COLO668 (cell line): ENCODE measurements at regions not wholly inside any gene's neighbourhood (a gene's known extent, or its start where the extent isn't known, plus 50 kb on each side); places are given as distances from the start of the nearest gene placed in this dataset.

ENCODE experiments used
- DNase-seq: peaks from one replicate; lab custom pipeline; 2025; ENCODE audit not compliant: unreplicated experiment; lab: John Stamatoyannopoulos, UW

DNA sequence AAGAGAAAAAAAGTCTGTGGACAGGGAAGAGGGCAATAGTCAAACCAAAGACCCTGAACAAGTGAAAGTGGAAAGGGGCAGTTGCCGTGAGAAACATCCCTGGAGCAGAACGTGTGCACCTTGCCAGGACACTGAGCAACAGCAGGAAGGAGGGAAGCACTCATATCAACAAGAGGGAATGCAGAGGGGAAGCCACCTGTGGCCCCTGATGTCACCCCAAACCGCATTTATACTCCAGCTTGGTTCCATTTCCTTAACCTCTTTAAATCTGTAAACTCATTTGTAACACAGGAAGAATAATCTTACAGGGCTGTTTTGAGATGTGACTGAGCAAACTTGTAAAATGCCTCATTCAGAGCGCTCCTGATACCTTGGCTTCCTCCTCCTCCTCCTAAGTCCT, 698.8 kb downstream of the DIAPH3 start:
- DNase-seq, result no peak

DNA sequence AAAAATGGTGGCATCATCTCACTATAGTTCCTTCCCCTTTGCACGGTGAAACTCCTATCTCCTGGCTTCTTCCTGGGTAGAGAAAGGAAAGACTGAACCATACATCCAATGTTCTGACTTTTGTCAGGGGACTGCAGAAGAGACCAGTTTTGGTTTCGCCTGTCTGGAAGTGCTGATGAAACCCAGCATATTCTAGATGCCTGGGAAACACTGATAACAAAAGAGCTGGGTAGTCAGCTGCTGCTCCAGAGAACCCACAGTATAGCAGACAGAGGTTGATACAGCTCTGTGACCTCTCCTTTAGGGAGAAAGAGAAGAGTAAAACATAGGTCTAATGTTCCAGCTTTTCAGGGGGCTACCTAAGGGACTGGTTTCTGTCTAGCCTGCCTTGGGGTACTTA, 695.3 kb downstream of the DIAPH3 start:
- DNase-seq, result no peak

DNA sequence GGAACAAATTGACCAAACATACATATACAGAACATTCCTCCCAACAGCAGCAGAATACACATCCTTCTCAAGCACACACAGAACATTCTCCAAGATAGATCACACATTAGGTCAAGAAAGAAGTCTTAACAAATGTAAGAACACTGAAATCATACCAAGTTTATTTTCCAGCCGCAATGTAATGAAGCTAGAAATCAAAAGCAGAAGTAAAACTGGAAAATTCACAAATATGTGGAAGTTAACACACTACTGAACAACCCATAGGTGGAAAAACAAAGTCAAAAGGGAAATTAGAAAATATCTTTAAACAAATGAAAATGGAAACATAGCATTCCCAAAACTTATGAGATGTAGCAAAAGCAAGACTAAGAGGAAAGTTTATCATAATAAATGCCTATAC, 692.6 kb downstream of the DIAPH3 start:
- DNase-seq, result no peak

DNA sequence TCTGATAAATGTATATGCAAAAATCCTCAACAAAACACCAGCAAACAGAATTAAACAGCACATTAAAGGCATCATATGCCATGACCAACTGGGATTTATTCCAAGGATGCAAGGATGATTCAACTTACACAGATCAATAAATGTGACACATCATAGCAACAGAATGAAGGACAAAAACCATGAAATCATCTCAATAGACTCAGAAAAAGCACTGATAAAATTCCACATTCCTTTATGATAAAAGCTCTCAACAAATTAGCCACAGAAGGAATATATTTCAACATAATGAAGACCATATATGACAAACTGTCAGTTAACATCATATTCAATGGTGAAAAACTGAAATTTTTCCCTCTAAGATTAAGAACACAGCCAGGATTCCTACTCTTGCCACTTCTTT, 691.6 kb downstream of the DIAPH3 start:
- DNase-seq, result no peak

DNA sequence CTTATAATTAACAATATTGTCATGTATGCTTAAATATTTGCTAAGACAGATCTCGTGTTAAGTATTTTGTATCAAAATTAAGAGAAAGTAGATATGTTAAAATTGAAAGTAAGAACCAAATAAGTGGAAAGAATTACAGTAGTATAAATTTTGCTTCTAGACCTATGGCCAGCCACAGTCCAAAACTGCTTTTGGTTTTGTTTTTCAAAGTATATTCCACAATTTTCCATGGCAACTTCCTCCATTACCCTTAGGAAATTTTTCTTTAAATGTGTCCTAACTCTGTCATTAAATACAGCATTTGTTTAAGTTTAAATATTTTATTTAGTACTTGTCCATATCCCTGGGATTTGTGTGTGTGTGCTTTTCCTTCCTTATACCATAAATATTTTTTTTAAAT, 689.0 kb downstream of the DIAPH3 start:
- DNase-seq, result no peak

DNA sequence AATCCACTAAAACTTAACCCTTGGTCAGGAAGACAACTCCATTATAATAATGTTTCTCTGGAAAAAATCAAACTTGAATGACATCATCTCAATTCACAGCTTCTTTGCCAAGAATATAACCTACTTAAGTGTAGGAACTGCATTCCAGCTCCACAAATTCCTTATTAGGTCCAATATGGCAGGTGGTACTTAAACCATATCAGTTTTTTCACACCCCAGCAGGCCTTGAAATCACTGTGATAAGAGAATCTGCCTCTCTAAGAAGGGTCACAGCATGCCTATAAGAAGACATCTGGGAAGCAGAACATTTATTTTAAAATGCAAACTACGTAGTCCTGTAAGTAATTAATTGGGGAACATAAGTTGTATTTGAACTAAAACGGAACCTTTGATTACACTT, 687.8 kb downstream of the DIAPH3 start:
- DNase-seq, result no peak

DNA sequence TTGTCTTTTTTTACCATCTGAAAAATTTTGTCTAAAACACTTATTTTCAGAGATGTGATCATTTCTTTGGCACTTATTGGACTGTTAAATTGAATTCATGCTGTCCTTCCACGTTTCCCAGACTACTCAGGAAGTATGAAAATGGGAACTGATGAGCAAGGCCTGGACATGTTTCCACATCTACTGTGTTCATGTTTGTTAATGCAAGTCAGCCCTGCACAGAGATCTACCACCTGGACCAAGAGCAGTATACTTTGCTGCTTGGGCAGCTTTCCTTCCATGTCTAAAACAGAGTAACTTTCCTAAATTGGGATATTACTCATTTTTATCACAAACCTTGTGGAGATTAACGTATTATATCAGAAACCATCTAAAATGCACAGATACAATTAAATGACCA, 687.4 kb downstream of the DIAPH3 start:
- no peak for DNase-seq

DNA sequence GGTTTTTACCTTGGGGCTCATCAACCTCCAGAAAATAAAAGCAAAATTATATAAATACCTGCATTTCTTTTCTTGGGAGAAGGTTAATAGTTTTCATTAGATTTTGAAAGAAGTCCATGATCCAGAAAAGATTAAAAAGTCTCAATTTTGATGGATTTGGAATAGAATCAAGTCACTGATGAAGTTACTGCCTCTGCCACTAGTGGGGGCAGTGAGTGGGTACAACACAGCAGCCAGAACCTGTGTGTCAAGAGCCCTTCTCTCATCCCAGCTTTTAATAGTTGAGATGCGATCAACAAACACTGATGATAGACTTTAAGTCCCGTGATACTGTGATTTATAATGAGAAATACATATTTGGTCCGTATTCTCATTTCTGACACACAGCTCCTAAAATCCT, 686.7 kb downstream of the DIAPH3 start:
- DNase-seq, result no peak

DNA sequence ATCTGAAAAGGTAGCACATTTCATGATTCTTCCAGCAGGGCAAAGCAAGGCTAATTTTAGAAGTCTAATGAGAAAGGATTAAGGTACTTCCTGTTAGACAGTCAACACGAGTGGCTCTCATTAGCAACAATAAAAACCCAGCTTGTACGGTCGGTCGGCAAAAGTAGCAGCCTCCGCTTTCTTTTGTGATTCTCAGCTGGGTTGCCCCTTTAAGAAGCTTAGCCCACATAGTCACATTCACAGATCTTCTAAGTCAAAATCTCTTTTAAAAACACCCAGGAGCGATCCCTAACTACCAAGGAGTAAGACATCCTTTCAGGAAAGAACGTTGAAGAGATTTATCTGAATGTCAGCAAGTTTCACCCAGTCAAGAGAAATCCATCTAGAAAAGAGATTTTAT, 684.8 kb downstream of the DIAPH3 start:
- DNase-seq, result no peak

DNA sequence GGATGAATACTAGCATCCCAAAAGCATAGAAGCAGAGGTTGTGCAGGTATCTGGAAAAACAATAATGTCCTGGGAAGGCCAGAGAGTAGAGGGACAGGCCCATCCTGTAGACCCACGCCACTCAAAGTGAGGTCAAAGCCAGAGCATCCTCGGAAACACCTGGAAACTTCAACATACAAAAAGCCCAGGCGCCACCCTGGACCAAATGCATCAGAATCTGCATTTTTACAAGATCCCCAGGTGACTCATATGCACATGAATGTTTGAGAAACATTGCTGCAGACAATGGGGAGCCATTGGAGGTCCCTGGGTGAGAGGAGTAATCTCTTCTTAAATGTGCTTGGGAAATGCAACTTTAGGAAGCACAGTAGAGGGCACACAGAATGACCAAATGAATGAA, 684.1 kb downstream of the DIAPH3 start:
- DNase-seq, result no peak

DNA sequence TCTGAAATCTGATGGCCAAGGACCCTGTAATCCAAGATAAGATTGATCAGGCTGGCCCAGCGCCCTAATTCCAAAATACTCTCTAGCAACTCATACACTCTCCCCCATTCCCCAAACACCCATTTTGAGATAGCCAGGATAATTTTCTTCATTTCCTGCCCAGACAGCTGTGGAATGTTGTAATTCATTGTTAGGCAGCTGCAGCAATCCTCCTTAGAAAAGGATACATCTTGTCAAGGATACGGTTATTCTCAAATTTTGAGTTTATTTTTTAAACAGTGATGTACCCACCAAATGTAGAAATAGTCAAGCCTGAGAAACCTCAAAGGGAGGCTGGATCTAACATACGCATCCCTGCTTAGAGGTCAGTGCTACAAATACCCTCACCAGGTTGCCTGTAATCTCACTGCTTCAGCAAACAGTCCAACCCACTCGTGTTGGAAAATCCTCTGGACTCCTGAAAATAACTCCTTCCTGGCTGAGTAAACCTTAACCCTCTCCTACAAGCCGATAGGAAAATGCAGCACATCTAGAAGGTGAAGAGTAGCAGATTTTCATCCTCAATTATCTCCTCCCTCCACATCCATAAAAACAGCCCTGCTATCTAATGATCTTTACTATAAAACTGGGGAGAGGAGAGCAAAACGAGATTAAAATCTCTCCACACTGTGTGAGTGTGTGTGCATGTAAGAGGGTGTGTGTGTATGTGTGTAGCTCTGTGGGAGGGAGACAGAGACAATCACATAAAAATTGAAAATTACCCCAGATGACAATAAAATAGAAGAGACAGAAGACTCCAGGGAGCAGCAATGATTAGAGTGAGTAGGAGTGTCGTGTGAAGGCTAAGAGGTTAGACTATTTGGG, 683.1 kb downstream of the DIAPH3 start:
- no peak for DNase-seq

DNA sequence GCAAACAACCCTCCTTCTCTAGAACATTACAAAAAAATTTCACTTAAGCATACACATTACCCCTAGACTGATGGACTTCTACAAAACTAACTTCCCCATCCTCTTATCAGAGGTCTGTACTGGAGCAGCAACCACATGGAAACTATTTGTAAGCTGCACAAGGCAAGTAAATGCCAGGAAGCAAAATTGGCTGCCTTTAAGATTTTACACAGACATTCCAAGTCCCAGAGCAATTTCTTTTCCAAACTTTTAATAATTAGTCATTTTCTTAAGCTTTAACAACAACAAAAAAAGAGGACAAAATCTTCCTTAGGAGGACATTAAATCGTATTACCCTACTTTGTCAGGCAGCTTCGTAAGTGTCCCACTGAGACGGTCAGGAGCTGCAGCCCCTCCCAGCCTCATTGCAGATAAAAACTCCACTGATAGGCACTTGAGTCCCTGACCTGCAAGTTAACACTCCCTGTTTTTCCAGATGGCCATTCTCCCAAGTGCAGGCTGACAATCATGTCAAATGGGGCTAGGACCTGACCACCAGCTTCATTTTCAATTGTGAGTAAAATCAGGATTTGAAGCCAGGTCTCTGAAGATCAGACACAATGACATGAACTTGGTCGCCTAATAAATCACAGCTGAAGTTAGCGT, 680.1 kb downstream of the DIAPH3 start:
- DNase-seq, result no peak

DNA sequence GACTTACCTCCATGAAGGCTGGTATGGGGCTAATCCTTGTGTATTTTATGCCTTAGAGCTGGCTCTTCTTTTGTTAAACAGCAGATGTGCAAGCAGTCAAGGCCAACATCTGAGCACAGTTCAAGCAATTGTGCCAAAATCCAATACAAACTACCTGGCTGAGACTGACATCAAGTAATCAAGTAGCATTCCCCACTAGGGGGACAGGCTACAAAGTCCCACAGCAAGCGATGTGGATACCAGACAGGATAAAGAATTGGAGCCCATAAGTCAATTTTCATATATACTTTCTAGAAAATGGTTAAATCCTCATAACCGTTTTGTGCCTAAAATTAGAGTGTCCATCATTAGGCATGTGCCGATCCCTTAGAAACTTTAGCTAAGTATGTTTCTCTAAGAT, 675.8 kb downstream of the DIAPH3 start:
- DNase-seq, result no peak

DNA sequence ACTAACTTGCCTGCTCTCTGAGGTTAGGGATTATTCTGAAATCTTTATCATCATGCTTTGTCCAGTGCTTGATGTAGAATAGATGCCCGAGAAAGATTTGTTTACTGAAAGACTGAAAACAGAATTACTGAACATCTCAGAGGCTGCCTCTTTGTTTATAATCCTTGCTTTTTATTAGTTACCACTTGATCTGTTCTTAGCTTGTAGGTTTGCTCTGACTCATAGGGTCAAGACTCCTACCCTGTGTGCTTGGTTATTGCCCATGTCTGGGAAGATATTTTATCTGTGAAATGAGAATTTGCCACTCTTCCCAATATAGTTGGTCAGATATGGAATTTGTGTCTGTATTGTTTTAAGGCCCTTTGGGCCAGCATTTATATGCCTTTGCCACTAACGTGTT, 675.3 kb downstream of the DIAPH3 start:
- DNase-seq, result no peak

DNA sequence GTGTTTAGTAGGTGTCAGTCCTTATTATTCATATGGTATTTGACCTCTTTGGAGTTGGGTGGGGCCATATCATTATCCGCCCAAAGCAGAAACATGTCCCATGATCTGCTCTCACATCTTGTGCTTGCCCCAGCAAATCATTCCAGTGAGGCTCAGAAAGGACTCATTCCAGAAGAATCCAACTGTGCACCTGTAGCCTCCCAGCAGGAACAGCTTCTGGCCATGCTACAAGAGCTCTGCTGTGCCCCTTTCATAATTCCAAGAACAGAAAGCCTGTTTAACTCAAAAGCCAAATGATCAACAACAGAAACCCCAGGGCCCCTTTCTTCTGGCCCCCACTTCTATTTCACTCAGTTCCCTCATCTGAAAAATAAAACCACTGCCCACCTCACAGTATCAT, 673.1 kb downstream of the DIAPH3 start:
- no peak for DNase-seq

DNA sequence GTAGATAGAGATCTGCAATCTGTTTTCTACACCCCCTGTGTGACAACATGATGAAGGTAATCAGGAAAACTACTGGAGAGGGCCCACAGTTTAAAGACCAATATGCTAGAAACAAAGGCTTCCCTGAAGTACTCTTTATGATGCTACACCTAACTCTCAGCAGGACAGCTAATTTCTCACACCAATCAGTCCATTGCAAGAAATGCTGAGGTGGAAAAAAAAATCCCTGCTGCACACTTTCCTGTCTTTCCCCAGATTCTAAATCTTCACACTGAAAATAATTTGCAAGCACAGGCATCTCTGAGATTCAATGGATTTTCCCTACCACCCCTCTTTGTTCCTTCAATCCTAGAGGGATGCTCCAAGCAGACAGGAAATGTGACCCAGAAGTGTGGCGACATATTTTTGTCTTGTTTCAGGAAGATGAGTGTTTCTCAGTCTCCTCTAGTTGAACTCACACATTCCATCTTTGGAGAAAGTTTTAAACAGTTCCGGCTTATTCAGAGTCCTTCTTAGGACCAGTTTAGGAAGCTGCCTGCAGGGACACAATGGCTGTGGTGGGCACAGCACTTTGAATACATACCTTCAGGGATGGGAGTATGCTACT, 671.6 kb downstream of the DIAPH3 start:
- no peak for DNase-seq

DNA sequence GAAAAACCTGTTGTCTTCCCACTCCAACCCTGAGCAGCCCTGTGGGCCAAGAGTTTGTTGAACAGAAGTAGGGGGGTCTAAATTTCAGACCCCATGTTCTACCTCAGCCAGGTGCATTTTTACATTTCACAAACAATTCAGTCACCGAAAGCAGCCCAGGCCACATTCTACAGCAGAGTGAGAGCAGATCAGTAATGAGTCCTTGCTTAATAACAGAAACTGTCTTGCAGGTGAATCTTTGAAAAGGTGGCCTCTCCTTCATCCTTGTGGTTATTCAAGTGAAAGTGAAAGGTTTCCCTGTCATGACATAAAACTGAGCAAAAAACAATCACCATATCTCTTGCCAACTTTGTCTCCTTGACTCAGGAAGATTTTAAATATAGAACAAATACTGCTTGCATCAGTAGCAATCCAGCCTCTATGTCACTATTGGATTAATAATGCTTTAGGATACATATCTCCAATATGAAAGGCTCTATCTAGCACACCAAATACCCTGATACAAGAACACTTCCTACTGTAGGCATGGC, 670.2 kb downstream of the DIAPH3 start:
- DNase-seq, result no peak

DNA sequence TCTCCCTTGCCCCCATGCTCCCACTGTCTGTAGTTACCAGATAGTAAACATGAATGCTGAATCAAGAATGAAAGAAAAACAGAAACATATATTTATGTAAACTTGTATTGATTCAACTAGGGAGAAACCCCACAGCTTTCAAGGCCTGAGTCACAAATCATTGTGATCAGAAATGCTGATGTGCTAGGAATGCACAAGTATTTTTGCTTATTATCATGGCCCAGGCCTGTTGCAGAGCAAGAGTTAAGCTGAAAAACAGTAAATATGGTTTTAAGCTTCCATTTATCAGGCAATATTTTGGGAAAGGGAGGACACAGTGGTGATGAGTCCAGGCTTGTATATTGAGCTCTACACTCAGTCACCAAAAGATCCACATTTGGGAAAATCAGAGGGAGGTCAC, 669.6 kb downstream of the DIAPH3 start:
- DNase-seq, result no peak

DNA sequence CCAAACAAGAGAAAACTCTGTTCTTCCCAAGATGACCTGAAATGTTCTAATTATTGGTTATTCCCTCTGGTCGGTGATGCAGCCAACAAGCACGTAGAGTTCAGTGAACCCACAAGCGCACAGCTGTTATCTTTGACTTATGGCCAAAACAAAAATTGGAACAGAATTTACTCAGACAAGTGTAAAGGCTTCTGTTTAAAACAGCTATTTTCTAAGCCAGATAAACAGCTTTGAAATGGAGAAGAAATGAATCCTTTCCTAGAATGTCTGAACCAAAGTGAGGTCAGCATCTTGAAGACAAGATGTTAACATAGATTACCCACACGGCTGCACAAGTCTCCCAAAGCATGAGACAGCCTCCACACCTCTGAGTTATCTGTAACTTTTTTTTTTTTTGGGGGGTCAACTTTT, 669.2 kb downstream of the DIAPH3 start:
- DNase-seq, result no peak

DNA sequence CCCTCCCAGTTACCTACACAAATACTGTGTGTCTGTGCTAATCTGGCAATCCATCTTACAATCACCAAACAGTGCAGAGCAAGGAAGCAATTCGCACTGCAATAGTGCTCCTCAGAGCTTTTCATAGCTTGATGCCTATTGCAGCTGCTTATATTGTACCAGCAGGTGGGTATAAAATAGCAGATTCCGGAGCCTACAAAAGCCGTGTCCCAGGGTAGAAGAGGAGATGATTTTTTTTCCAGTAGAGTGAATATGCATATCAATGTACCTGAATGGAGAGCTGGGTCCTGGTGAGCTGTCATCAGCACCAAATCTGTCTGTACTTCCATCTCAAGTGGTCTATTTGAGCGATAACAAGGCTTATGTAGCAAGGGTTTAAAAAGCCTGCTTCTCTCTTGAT, 668.4 kb downstream of the DIAPH3 start:
- no peak for DNase-seq

DNA sequence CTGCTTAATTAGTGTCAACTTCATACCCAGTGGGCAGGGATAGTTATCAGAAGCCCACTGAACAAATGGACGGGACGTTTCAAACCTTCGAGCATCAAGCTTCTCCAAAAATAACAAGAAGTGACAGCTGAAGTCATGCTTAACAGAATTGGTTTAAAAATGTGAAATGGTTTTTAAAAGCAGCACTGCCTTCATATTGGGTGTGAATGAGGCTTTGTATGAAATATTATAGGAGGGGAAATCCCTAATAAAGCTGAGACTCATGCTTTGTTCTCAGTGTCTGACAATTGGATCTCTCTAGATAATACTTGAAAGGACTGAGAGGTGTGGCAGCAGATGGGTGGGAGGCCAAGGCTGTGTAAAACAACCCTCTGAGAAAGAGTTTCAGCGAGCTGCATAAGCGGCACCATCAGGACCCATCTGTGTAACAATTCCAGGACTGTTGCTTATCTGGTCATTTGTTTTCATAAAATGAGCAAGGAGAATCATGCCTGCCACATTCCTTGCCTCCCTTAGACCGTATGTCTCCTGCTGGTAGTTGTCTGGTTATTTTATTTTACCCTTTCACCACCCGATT, 667.7 kb downstream of the DIAPH3 start:
- no peak for DNase-seq
